ENCODE measurements at regions not wholly inside any gene's neighbourhood (a gene's known extent, or its start where the extent isn't known, plus 50 kb on each side); places are given as distances from the start of the nearest gene placed in this dataset.
"Not testable (repeated sequence)": the region's sequence is repeated elsewhere in the genome, so short reads cannot be mapped to it uniquely, and the experiment has no call there.

- H3K27ac Mint-ChIP-seq (ENCODE audit: unreplicated experiment): peak overlapping the region; percentile 92
- DNase-seq: no peak
- peaks cover 4% of the 10 kb centered on the region for H3K9me3 Mint-ChIP-seq (ENCODE audit: unreplicated experiment)
- peak overlapping the region; percentile 97 for H3K4me3 Mint-ChIP-seq (ENCODE audit: unreplicated experiment)
- no peaks in the 10 kb centered on the region for H3K36me3 Mint-ChIP-seq (ENCODE audit: unreplicated experiment)
- H3K27me3 Mint-ChIP-seq (ENCODE audit: unreplicated experiment): peaks cover 1% of the 10 kb centered on the region
- TF ChIP-seq CTCF (IDR thresholded peaks at IDR 0.05; ENCODE audit: partially characterized antibody, unreplicated experiment): no peak
- peaks cover 2% of the 10 kb centered on the region for H3K4me1 Mint-ChIP-seq (ENCODE audit: low read depth, unreplicated experiment)
Observed at GRCh38 chr17:77087650-77088454, 52.9 kb upstream of the SEC14L1 start.

GRCh38 chr17:77088455-77089123 lies 52.2 kb upstream of the SEC14L1 start:
- TF ChIP-seq CTCF (IDR thresholded peaks at IDR 0.05; ENCODE audit: partially characterized antibody, unreplicated experiment): peak; percentile 77
- peak; percentile 92 for DNase-seq
- peak overlapping the region; percentile 97 for H3K4me3 Mint-ChIP-seq (ENCODE audit: unreplicated experiment)
- peak overlapping the region; percentile 92 for H3K27ac Mint-ChIP-seq (ENCODE audit: unreplicated experiment)
- H3K9me3 Mint-ChIP-seq (ENCODE audit: unreplicated experiment): peaks cover 4% of the 10 kb centered on the region
- no peaks in the 10 kb centered on the region for H3K36me3 Mint-ChIP-seq (ENCODE audit: unreplicated experiment)
- peaks cover 2% of the 10 kb centered on the region for H3K4me1 Mint-ChIP-seq (ENCODE audit: low read depth, unreplicated experiment)
- H3K27me3 Mint-ChIP-seq (ENCODE audit: unreplicated experiment): peaks cover 4% of the 10 kb centered on the region

- peak overlapping the region; percentile 92 for H3K27ac Mint-ChIP-seq (ENCODE audit: unreplicated experiment)
- H3K4me3 Mint-ChIP-seq (ENCODE audit: unreplicated experiment): peak overlapping the region; percentile 97
- H3K4me1 Mint-ChIP-seq (ENCODE audit: low read depth, unreplicated experiment): peaks cover 2% of the 10 kb centered on the region
- no peak for TF ChIP-seq CTCF (IDR thresholded peaks at IDR 0.05; ENCODE audit: partially characterized antibody, unreplicated experiment)
- peaks cover 4% of the 10 kb centered on the region for H3K9me3 Mint-ChIP-seq (ENCODE audit: unreplicated experiment)
- peaks cover 4% of the 10 kb centered on the region for H3K27me3 Mint-ChIP-seq (ENCODE audit: unreplicated experiment)
- no peaks in the 10 kb centered on the region for H3K36me3 Mint-ChIP-seq (ENCODE audit: unreplicated experiment)
- no peak for DNase-seq
Observed at GRCh38 chr17:77089124-77089490, 51.7 kb upstream of the SEC14L1 start.

- H3K4me3 Mint-ChIP-seq (ENCODE audit: unreplicated experiment); H3K9me3 Mint-ChIP-seq (ENCODE audit: unreplicated experiment); H3K4me1 Mint-ChIP-seq (ENCODE audit: low read depth, unreplicated experiment); DNase-seq; H3K27ac Mint-ChIP-seq (ENCODE audit: unreplicated experiment); H3K36me3 Mint-ChIP-seq (ENCODE audit: unreplicated experiment); H3K27me3 Mint-ChIP-seq (ENCODE audit: unreplicated experiment): not testable (repeated sequence)
Observed at GRCh38 chr17:77089949-77090348, 50.8 kb upstream of the SEC14L1 start.

- Mint-ChIP-seq H3K27me3 (ENCODE audit: unreplicated experiment) (peaks cover 4% of the 10 kb centered on the region), H3K4me3 (ENCODE audit: unreplicated experiment) (no peak overlapping the region), H3K9me3 (ENCODE audit: unreplicated experiment) (peaks cover 4% of the 10 kb centered on the region), H3K27ac (ENCODE audit: unreplicated experiment) (no peak overlapping the region), H3K4me1 (ENCODE audit: low read depth, unreplicated experiment) (peaks cover 2% of the 10 kb centered on the region), H3K36me3 (ENCODE audit: unreplicated experiment) (no peaks in the 10 kb centered on the region)
- DNase-seq: no peak
- no peak for TF ChIP-seq CTCF (IDR thresholded peaks at IDR 0.05; ENCODE audit: partially characterized antibody, unreplicated experiment)
Observed at GRCh38 chr17:77090476-77090875, 50.3 kb upstream of the SEC14L1 start.

Small RNA genes in the stretch of these regions (microRNA-seq; reads per million reads assigned to microRNA genes)
- gene MIR6516 (ENCODE audit: unreplicated experiment): 48.1 reads per million, percentile 68 among the genes with 10 or more reads in this experiment
